Anterior cingulate cortex (tissue), 58 donors: ENCODE measurements at regions not wholly inside any gene's neighbourhood (a gene's known extent, or its start where the extent isn't known, plus 50 kb on each side); places are given as distances from the start of the nearest gene placed in this dataset.
A peak's percentile ranks its signal among the peaks of the same experiment; 100 is the strongest.
"Not testable (repeated sequence)": the region's sequence is repeated elsewhere in the genome, so short reads cannot be mapped to it uniquely, and the experiment has no call there.

Source experiments
- DNase-seq, 58 donors: peaks; one replicate each; lab custom pipeline; 2025; lab: John Stamatoyannopoulos, UW

- DNase-seq = not testable (repeated sequence)
Measured at GRCh38 chr7:135872861-135873260, 104.3 kb downstream of the MTPN start.

GRCh38 chr7:135862586-135863340 lies 114.2 kb upstream of the FAM180A start:
- no peak for DNase-seq

GRCh38 chr7:135859538-135859937 lies 110.9 kb upstream of the FAM180A start:
- DNase-seq = no peak

GRCh38 chr7:135858851-135859250 lies 110.2 kb upstream of the FAM180A start:
- DNase-seq = no peak

GRCh38 chr7:135858379-135858778 lies 109.8 kb upstream of the FAM180A start:
- no peak for DNase-seq

- DNase-seq = no peak
Measured at GRCh38 chr7:135857519-135858274, 109.1 kb upstream of the FAM180A start.

GRCh38 chr7:135856356-135857144 lies 107.9 kb upstream of the FAM180A start:
- DNase-seq = no peak

- DNase-seq = no peak
Measured at GRCh38 chr7:135855846-135856245, 107.2 kb upstream of the FAM180A start.

GRCh38 chr7:135853499-135853898 lies 104.9 kb upstream of the FAM180A start:
- DNase-seq = peak in 1 of 58 donors; percentile 12

- DNase-seq = no peak
Measured at GRCh38 chr7:135853008-135853407, 104.4 kb upstream of the FAM180A start.

GRCh38 chr7:135847242-135847641 lies 98.6 kb upstream of the FAM180A start:
- no peak for DNase-seq

- no peak for DNase-seq
Measured at GRCh38 chr7:135846339-135846738, 97.7 kb upstream of the FAM180A start.

GRCh38 chr7:135845415-135846075 lies 96.9 kb upstream of the FAM180A start:
- DNase-seq = no peak

- DNase-seq = no peak
Measured at GRCh38 chr7:135844903-135845302, 96.3 kb upstream of the FAM180A start.

- no peak for DNase-seq
Measured at GRCh38 chr7:135843214-135843613, 94.6 kb upstream of the FAM180A start.

GRCh38 chr7:135842446-135843179 lies 94.0 kb upstream of the FAM180A start:
- DNase-seq = no peak

GRCh38 chr7:135840591-135840990 lies 92.0 kb upstream of the FAM180A start:
- no peak for DNase-seq

- DNase-seq = no peak
Measured at GRCh38 chr7:135837675-135838074, 89.1 kb upstream of the FAM180A start.

GRCh38 chr7:135834266-135834665 lies 85.7 kb upstream of the FAM180A start:
- DNase-seq = no peak

- no peak for DNase-seq
Measured at GRCh38 chr7:135833642-135834041, 85.0 kb upstream of the FAM180A start.
